Neuronal stem cell (in vitro differentiated cells): ENCODE measurements at regions not wholly inside any gene's neighbourhood (a gene's known extent, or its start where the extent isn't known, plus 50 kb on each side); places are given as distances from the start of the nearest gene placed in this dataset.
A peak's percentile ranks its signal among the peaks of the same experiment; 100 is the strongest.
"Not testable (repeated sequence)": the region's sequence is repeated elsewhere in the genome, so short reads cannot be mapped to it uniquely, and the experiment has no call there.

Experiments
- DNase-seq: peaks from one replicate; pipeline ENCODE4 v3.0.0-alpha.2; 2013; ENCODE audit warnings: low spot score
- H2AFZ ChIP-seq: one replicate; pipeline ENCODE4 v1.6.1; 2013; ENCODE audit warnings: mild to moderate bottlenecking, low read length, inconsistent platforms
- H2AK5ac ChIP-seq: 2 replicates; pipeline ENCODE4 v1.6.1; 2013; ENCODE audit warnings: low read depth, mild to moderate bottlenecking, inconsistent platforms, low read length, moderate library complexity, mixed read lengths
- H2BK120ac ChIP-seq: 2 replicates; pipeline ENCODE4 v1.6.1; 2013; ENCODE audit warnings: low read depth, mild to moderate bottlenecking, inconsistent platforms, low read length, moderate library complexity, mixed read lengths
- H2BK12ac ChIP-seq: one replicate; pipeline ENCODE4 v1.6.1; 2013; ENCODE audit warnings: low read length, inconsistent platforms
- H2BK15ac ChIP-seq: 2 replicates; pipeline ENCODE4 v1.6.1; 2013; ENCODE audit warnings: mild to moderate bottlenecking, low read length, inconsistent platforms, mixed read lengths
- H2BK5ac ChIP-seq: one replicate; pipeline ENCODE4 v1.6.1; 2013; ENCODE audit warnings: inconsistent platforms, mild to moderate bottlenecking, low read length, moderate library complexity
- H3K14ac ChIP-seq: one replicate; pipeline ENCODE4 v1.6.1; 2013; ENCODE audit warnings: low read length, inconsistent platforms
- H3K18ac ChIP-seq: 2 replicates; pipeline ENCODE4 v1.6.1; 2013; ENCODE audit warnings: low read length, inconsistent platforms
- H3K23ac ChIP-seq: 2 replicates; pipeline ENCODE4 v1.6.1; 2013; ENCODE audit warnings: low read depth, mild to moderate bottlenecking, mixed read lengths, low read length, inconsistent platforms; ENCODE audit not compliant: poor library complexity
- H3K27ac ChIP-seq: replicated peaks from 3 replicates; pipeline ENCODE4 v1.5.1; 2013; ENCODE audit warnings: low read length, inconsistent platforms
- H3K27me3 ChIP-seq, 3 experiments: 2 replicates each; pipeline ENCODE4 v1.6.1; 2013; ENCODE audit warnings: low read length in 3 of 3, mild to moderate bottlenecking in 2 of 3, inconsistent platforms in 1 of 3, low read depth in 1 of 3, mixed read lengths in 1 of 3, moderate library complexity in 1 of 3; ENCODE audit not compliant: control insufficient read depth in 3 of 3, insufficient read depth in 3 of 3
- H3K36me3 ChIP-seq, 2 donors: replicated peaks in 1 of 2; 2 replicates each; pipeline ENCODE4 v1.6.1; 2013; ENCODE audit warnings: low read length in 2 of 2; ENCODE audit not compliant: control insufficient read depth in 2 of 2, insufficient read depth in 2 of 2
- H3K4ac ChIP-seq: 2 replicates; pipeline ENCODE4 v1.6.1; 2013; ENCODE audit warnings: inconsistent platforms, mild to moderate bottlenecking, low read length, moderate library complexity
- H3K4me1 ChIP-seq, 2 donors: 1 replicate in 1 of 2; 2 replicates in 1 of 2; pipeline ENCODE4 v1.6.1; 2013; ENCODE audit warnings: low read length in 2 of 2, low read depth in 1 of 2; ENCODE audit not compliant: control insufficient read depth in 2 of 2, insufficient read depth in 1 of 2
- H3K4me2 ChIP-seq: one replicate; pipeline ENCODE4 v1.6.1; 2013; ENCODE audit warnings: mild to moderate bottlenecking, low read length, inconsistent platforms; ENCODE audit not compliant: insufficient read depth, poor library complexity, severe bottlenecking
- H3K4me3 ChIP-seq, 2 donors: 2 replicates each; pipeline ENCODE4 v1.5.1; 2013; ENCODE audit warnings: low read length in 2 of 2, mild to moderate bottlenecking in 2 of 2, inconsistent platforms in 1 of 2, moderate library complexity in 1 of 2
- H3K79me1 ChIP-seq: one replicate; pipeline ENCODE4 v1.6.1; 2013; ENCODE audit warnings: low read depth, mild to moderate bottlenecking, inconsistent platforms, low read length, moderate library complexity
- H3K9ac ChIP-seq: one replicate; pipeline ENCODE4 v1.6.1; 2013; ENCODE audit warnings: mild to moderate bottlenecking, low read depth, low read length, inconsistent platforms; ENCODE audit not compliant: poor library complexity
- H3K9me3 ChIP-seq, 2 donors: replicated peaks in 1 of 2; 2 replicates each; pipeline versions ENCODE3 to v1.6.1; 2013; ENCODE audit warnings: low read length in 2 of 2, mild to moderate bottlenecking in 2 of 2, inconsistent platforms in 1 of 2, low read depth in 1 of 2, mixed read lengths in 1 of 2, moderate library complexity in 1 of 2; ENCODE audit not compliant: control insufficient read depth in 2 of 2, insufficient read depth in 1 of 2
- H4K8ac ChIP-seq: one replicate; pipeline ENCODE4 v1.6.1; 2013; ENCODE audit warnings: low read depth, mild to moderate bottlenecking, inconsistent platforms, low read length, moderate library complexity
- H4K91ac ChIP-seq: one replicate; pipeline ENCODE4 v1.6.1; 2013; ENCODE audit warnings: low read length, low read depth, mild to moderate bottlenecking, inconsistent platforms; ENCODE audit not compliant: poor library complexity
- WGBS, 2 donors: extraction: QIAGEN DNeasy Blood & Tissue Kit; methylation state at CpG; one replicate each; pipeline ENCODE4 v1.1.7; 2013; ENCODE audit warnings: missing lambda C conversion rate in 2 of 2, mixed read lengths in 1 of 2; ENCODE audit not compliant: insufficient read length in 2 of 2, insufficient replicate concordance in 1 of 2; ENCODE audit errors: extremely low coverage in 2 of 2; 5-methylcytosine and 5-hydroxymethylcytosine counted together

GRCh38 chr11:94238774-94239173 is 65.6 kb upstream of the IZUMO1R start:
- not testable (repeated sequence) for H2BK5ac ChIP-seq, H2BK12ac ChIP-seq, H3K4me3 ChIP-seq, H3K9ac ChIP-seq, H3K9me3 ChIP-seq, H3K27me3 ChIP-seq, H3K4me2 ChIP-seq, DNase-seq, H3K27ac ChIP-seq, H2AFZ ChIP-seq, H2BK15ac ChIP-seq, H4K8ac ChIP-seq, H3K14ac ChIP-seq, H3K4me1 ChIP-seq, H3K79me1 ChIP-seq, H2AK5ac ChIP-seq, H3K36me3 ChIP-seq, H4K91ac ChIP-seq, H3K23ac ChIP-seq, H2BK120ac ChIP-seq, H3K4ac ChIP-seq, H3K18ac ChIP-seq

- Histone ChIP-seq H2BK15ac (no peak overlapping the region), H2BK120ac (no peak overlapping the region), H3K4ac (no peak overlapping the region), H4K91ac (no peak overlapping the region), H4K8ac (no peak overlapping the region), H3K36me3 (no peaks in the 10 kb centered on the region), H3K79me1 (peaks cover 2% of the 10 kb centered on the region), H2AFZ (no peak overlapping the region), H3K4me2 (no peak overlapping the region), H3K27ac (no peak overlapping the region), H3K27me3 (no peaks in the 10 kb centered on the region), H3K9ac (no peak overlapping the region), H3K18ac (no peak overlapping the region), H3K9me3 (peaks cover 0 to 6% of the 10 kb centered on the region in 2 donors), H2BK12ac (no peak overlapping the region), H3K4me1 (no peaks in the 10 kb centered on the region), H3K23ac (no peak overlapping the region), H3K4me3 (no peak overlapping the region), H2BK5ac (no peak overlapping the region), H2AK5ac (no peak overlapping the region), H3K14ac (no peak overlapping the region)
- no peak for DNase-seq
- WGBS, 2 donors, result no CpG with 5 or more reads among the region's 2 CpGs
Measured at GRCh38 chr11:94241896-94242295, 62.5 kb upstream of the IZUMO1R start.

- no peak overlapping the region for H2AK5ac ChIP-seq
- no peak overlapping the region for H2BK12ac ChIP-seq
- no peak overlapping the region for H2AFZ ChIP-seq
- H3K18ac ChIP-seq, result no peak overlapping the region
- no peak overlapping the region for H2BK120ac ChIP-seq
- no peak overlapping the region for H3K23ac ChIP-seq
- no peaks in the 10 kb centered on the region for H3K36me3 ChIP-seq
- H3K4me1 ChIP-seq, result no peaks in the 10 kb centered on the region
- no peak overlapping the region for H2BK5ac ChIP-seq
- no peak overlapping the region for H4K91ac ChIP-seq
- H3K9me3 ChIP-seq, result peaks cover 0 to 2% of the 10 kb centered on the region in 2 donors
- DNase-seq, result no peak
- no peak overlapping the region for H3K4ac ChIP-seq
- H3K27me3 ChIP-seq, result no peaks in the 10 kb centered on the region
- no peak overlapping the region for H3K4me2 ChIP-seq
- H4K8ac ChIP-seq, result no peak overlapping the region
- no peaks in the 10 kb centered on the region for H3K79me1 ChIP-seq
- no CpG with 5 or more reads among the region's 4 CpGs for WGBS, 2 donors
- H3K27ac ChIP-seq, result no peak overlapping the region
- peak overlapping the region; percentile 54 for H3K9ac ChIP-seq
- no peak overlapping the region for H3K14ac ChIP-seq
- no peak overlapping the region for H2BK15ac ChIP-seq
- no peak overlapping the region for H3K4me3 ChIP-seq
Measured at GRCh38 chr11:94243571-94244515, 60.5 kb upstream of the IZUMO1R start.

- Histone ChIP-seq H4K8ac (no peak overlapping the region), H3K27me3 (no peaks in the 10 kb centered on the region), H3K4ac (no peak overlapping the region), H2BK12ac (no peak overlapping the region), H3K23ac (no peak overlapping the region), H2AK5ac (no peak overlapping the region), H2BK15ac (no peak overlapping the region), H3K4me3 (no peak overlapping the region), H2AFZ (no peak overlapping the region), H3K14ac (no peak overlapping the region), H4K91ac (no peak overlapping the region), H3K4me2 (no peak overlapping the region), H3K79me1 (no peaks in the 10 kb centered on the region), H3K9me3 (peaks cover 0 to 2% of the 10 kb centered on the region in 2 donors), H3K36me3 (no peaks in the 10 kb centered on the region), H3K27ac (no peak overlapping the region), H2BK5ac (no peak overlapping the region), H2BK120ac (no peak overlapping the region), H3K4me1 (no peaks in the 10 kb centered on the region), H3K9ac (no peak overlapping the region), H3K18ac (no peak overlapping the region)
- no peak for DNase-seq
Measured at GRCh38 chr11:94245121-94245520, 59.3 kb upstream of the IZUMO1R start.
